ENCODE measurements at regions not wholly inside any gene's neighbourhood (a gene's known extent, or its start where the extent isn't known, plus 50 kb on each side); places are given as distances from the start of the nearest gene placed in this dataset.

DNA sequence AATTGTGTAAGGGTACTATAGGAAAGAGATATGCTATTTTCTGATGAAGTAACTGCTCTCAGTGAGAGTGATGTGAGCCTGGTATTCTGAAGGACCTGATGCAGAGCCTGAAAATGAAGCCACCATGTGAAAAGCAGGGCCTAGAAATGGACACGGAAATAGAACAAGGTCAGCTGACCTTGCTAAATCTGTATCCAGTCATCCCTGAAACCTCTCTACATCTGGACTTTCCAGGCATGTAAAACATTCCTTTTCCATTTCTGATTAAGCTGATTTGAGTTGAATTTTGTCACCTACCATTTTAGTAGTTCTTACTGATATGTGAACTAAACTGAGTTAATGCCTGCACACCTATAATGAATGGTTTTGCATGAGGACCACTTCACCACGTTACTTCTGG lies 72.4 kb upstream of the NEIL3 start:
- TF ChIP-seq, protein P1, sequence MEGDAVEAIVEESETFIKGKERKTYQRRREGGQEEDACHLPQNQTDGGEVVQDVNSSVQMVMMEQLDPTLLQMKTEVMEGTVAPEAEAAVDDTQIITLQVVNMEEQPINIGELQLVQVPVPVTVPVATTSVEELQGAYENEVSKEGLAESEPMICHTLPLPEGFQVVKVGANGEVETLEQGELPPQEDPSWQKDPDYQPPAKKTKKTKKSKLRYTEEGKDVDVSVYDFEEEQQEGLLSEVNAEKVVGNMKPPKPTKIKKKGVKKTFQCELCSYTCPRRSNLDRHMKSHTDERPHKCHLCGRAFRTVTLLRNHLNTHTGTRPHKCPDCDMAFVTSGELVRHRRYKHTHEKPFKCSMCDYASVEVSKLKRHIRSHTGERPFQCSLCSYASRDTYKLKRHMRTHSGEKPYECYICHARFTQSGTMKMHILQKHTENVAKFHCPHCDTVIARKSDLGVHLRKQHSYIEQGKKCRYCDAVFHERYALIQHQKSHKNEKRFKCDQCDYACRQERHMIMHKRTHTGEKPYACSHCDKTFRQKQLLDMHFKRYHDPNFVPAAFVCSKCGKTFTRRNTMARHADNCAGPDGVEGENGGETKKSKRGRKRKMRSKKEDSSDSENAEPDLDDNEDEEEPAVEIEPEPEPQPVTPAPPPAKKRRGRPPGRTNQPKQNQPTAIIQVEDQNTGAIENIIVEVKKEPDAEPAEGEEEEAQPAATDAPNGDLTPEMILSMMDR (IDR thresholded peaks at IDR 0.05): no peak
- TF ChIP-seq POLR2A (IDR thresholded peaks at IDR 0.05): no peak

Measured in uterus (tissue), 2 donors.